Activated CD4-positive, alpha-beta memory T cell treated with anti-CD3 and anti-CD28 coated beads, Interleukin-2, amount 10 ng/mL, durations not matched to agents 7 days and 5 days (primary cell): ENCODE measurements at regions not wholly inside any gene's neighbourhood (a gene's known extent, or its start where the extent isn't known, plus 50 kb on each side); places are given as distances from the start of the nearest gene placed in this dataset.

Experiments used
- CTCF ChIA-PET: fragments of 350-600 bp; sonication (Branson Sonifier 250); formaldehyde crosslinking; loops from one replicate; lab custom pipeline; 2021; ENCODE audit warnings: antibody characterized with exemption, inconsistent platforms; lab: Charles Lee
- POLR2A ChIA-PET: fragments of 350-600 bp; sonication (Branson Sonifier 250); formaldehyde crosslinking; loops from one replicate; lab custom pipeline; 2021; ENCODE audit warnings: antibody characterized with exemption; lab: Charles Lee
- DNase-seq: peaks from one replicate; pipeline ENCODE4 v3.0.0-alpha.2; 2020
- H3K27ac Mint-ChIP-seq: one replicate; pipeline ENCODE4 v1.8.0; 2021; ENCODE audit warnings: mild to moderate bottlenecking, mixed read lengths
- H3K27me3 Mint-ChIP-seq: one replicate; pipeline ENCODE4 v1.8.0; 2021; ENCODE audit warnings: mixed read lengths
- H3K36me3 Mint-ChIP-seq: one replicate; pipeline ENCODE4 v1.8.0; 2021; ENCODE audit warnings: low read depth, mixed read lengths
- H3K4me1 Mint-ChIP-seq: one replicate; pipeline ENCODE4 v1.8.0; 2021; ENCODE audit warnings: mixed read lengths
- H3K4me3 Mint-ChIP-seq: one replicate; pipeline ENCODE4 v1.8.0; 2021; ENCODE audit warnings: mild to moderate bottlenecking, mixed read lengths
- H3K9me3 Mint-ChIP-seq: one replicate; pipeline ENCODE4 v1.8.0; 2021; ENCODE audit warnings: mixed read lengths

- H3K4me1 Mint-ChIP-seq = no peaks in the 10 kb centered on the region
- no peaks in the 10 kb centered on the region for H3K27me3 Mint-ChIP-seq
- no peak overlapping the region for H3K27ac Mint-ChIP-seq
- no peaks in the 10 kb centered on the region for H3K36me3 Mint-ChIP-seq
- no peak for DNase-seq
- ChIA-PET CTCF (no interaction called here), POLR2A (no interaction called here)
- H3K9me3 Mint-ChIP-seq = no peaks in the 10 kb centered on the region
- no peak overlapping the region for H3K4me3 Mint-ChIP-seq
Measured at GRCh38 chr13:53158201-53158600, 129.6 kb downstream of the OLFM4 start.

GRCh38 chr13:53159431-53159830 lies 130.8 kb downstream of the OLFM4 start:
- ChIA-PET POLR2A (no interaction called here), CTCF (no interaction called here)
- DNase-seq = no peak

GRCh38 chr13:53160211-53160610 lies 131.6 kb downstream of the OLFM4 start:
- ChIA-PET POLR2A (no interaction called here), CTCF (no interaction called here)
- H3K4me1 Mint-ChIP-seq = no peaks in the 10 kb centered on the region
- H3K27ac Mint-ChIP-seq = no peak overlapping the region
- no peaks in the 10 kb centered on the region for H3K9me3 Mint-ChIP-seq
- no peak overlapping the region for H3K4me3 Mint-ChIP-seq
- H3K36me3 Mint-ChIP-seq = no peaks in the 10 kb centered on the region
- H3K27me3 Mint-ChIP-seq = no peaks in the 10 kb centered on the region
- DNase-seq = no peak

More at GRCh38 chr13:53159431-53159830, 130.8 kb downstream of the OLFM4 start:
- Mint-ChIP-seq H3K27me3 (no peaks in the 10 kb centered on the region), H3K4me1 (no peaks in the 10 kb centered on the region), H3K4me3 (no peak overlapping the region), H3K27ac (no peak overlapping the region), H3K36me3 (no peaks in the 10 kb centered on the region), H3K9me3 (no peaks in the 10 kb centered on the region)

GRCh38 chr13:53161251-53161650 lies 132.6 kb downstream of the OLFM4 start:
- H3K4me1 Mint-ChIP-seq = no peaks in the 10 kb centered on the region
- ChIA-PET POLR2A (no interaction called here), CTCF (interaction anchor here (0.7 kb wide), 1 partner anchor 9 kb away, joined by 3 read pairs; no protein-coding TSS in a partner anchor)
- H3K4me3 Mint-ChIP-seq = no peak overlapping the region
- no peaks in the 10 kb centered on the region for H3K9me3 Mint-ChIP-seq
- no peaks in the 10 kb centered on the region for H3K36me3 Mint-ChIP-seq
- H3K27me3 Mint-ChIP-seq = no peaks in the 10 kb centered on the region
- H3K27ac Mint-ChIP-seq = no peak overlapping the region
- no peak for DNase-seq

GRCh38 chr13:53165261-53165660 lies 136.6 kb downstream of the OLFM4 start:
- Mint-ChIP-seq H3K27me3 (no peaks in the 10 kb centered on the region), H3K4me3 (no peak overlapping the region), H3K4me1 (no peaks in the 10 kb centered on the region), H3K36me3 (no peaks in the 10 kb centered on the region), H3K27ac (no peak overlapping the region), H3K9me3 (no peaks in the 10 kb centered on the region)
- no peak for DNase-seq
- CTCF ChIA-PET = interaction anchor here (0.9 kb wide), 1 partner anchor 13 kb away, joined by 4 read pairs; no protein-coding TSS in a partner anchor
- POLR2A ChIA-PET = no interaction called here

GRCh38 chr13:53167561-53167960 lies 138.9 kb downstream of the OLFM4 start:
- H3K27ac Mint-ChIP-seq = no peak overlapping the region
- no peak overlapping the region for H3K4me3 Mint-ChIP-seq
- no peaks in the 10 kb centered on the region for H3K36me3 Mint-ChIP-seq
- H3K27me3 Mint-ChIP-seq = no peaks in the 10 kb centered on the region
- no peaks in the 10 kb centered on the region for H3K4me1 Mint-ChIP-seq
- CTCF ChIA-PET = interaction anchor here (1.6 kb wide), 1 partner anchor 16 kb away, joined by 5 read pairs; no protein-coding TSS in a partner anchor
- POLR2A ChIA-PET = no interaction called here
- no peak for DNase-seq
- no peaks in the 10 kb centered on the region for H3K9me3 Mint-ChIP-seq

- no peak overlapping the region for H3K27ac Mint-ChIP-seq
- DNase-seq = no peak
- peaks cover 3% of the 10 kb centered on the region for H3K9me3 Mint-ChIP-seq
- no peaks in the 10 kb centered on the region for H3K4me1 Mint-ChIP-seq
- ChIA-PET CTCF (no interaction called here), POLR2A (no interaction called here)
- H3K36me3 Mint-ChIP-seq = no peaks in the 10 kb centered on the region
- no peak overlapping the region for H3K4me3 Mint-ChIP-seq
- no peaks in the 10 kb centered on the region for H3K27me3 Mint-ChIP-seq
Measured at GRCh38 chr13:53170910-53171309, 142.3 kb downstream of the OLFM4 start.

- CTCF ChIA-PET = no interaction called here
- Mint-ChIP-seq H3K36me3 (no peaks in the 10 kb centered on the region), H3K4me1 (no peaks in the 10 kb centered on the region), H3K27ac (no peak overlapping the region), H3K4me3 (no peak overlapping the region), H3K9me3 (peaks cover 3% of the 10 kb centered on the region), H3K27me3 (no peaks in the 10 kb centered on the region)
- POLR2A ChIA-PET = no interaction called here
- no peak for DNase-seq
Measured at GRCh38 chr13:53174545-53174944, 145.9 kb downstream of the OLFM4 start.

GRCh38 chr13:53180684-53181083 lies 152.1 kb downstream of the OLFM4 start:
- Mint-ChIP-seq H3K27ac (no peak overlapping the region), H3K36me3 (no peaks in the 10 kb centered on the region), H3K4me1 (no peaks in the 10 kb centered on the region), H3K27me3 (no peaks in the 10 kb centered on the region), H3K9me3 (no peaks in the 10 kb centered on the region), H3K4me3 (no peak overlapping the region)
- ChIA-PET CTCF (no interaction called here), POLR2A (no interaction called here)
- no peak for DNase-seq

GRCh38 chr13:53182724-53183123 lies 154.1 kb downstream of the OLFM4 start:
- POLR2A ChIA-PET = no interaction called here
- Mint-ChIP-seq H3K27ac (no peak overlapping the region), H3K36me3 (no peaks in the 10 kb centered on the region), H3K4me3 (no peak overlapping the region), H3K4me1 (no peaks in the 10 kb centered on the region), H3K27me3 (no peaks in the 10 kb centered on the region), H3K9me3 (no peaks in the 10 kb centered on the region)
- CTCF ChIA-PET = no interaction called here
- DNase-seq = no peak

- Mint-ChIP-seq H3K9me3 (no peaks in the 10 kb centered on the region), H3K27me3 (no peaks in the 10 kb centered on the region), H3K36me3 (no peaks in the 10 kb centered on the region), H3K27ac (no peak overlapping the region), H3K4me1 (no peaks in the 10 kb centered on the region), H3K4me3 (no peak overlapping the region)
- ChIA-PET CTCF (no interaction called here), POLR2A (no interaction called here)
- no peak for DNase-seq
Measured at GRCh38 chr13:53188120-53188519, 159.5 kb downstream of the OLFM4 start.

- ChIA-PET CTCF (no interaction called here), POLR2A (no interaction called here)
- H3K27ac Mint-ChIP-seq = no peak overlapping the region
- H3K36me3 Mint-ChIP-seq = no peaks in the 10 kb centered on the region
- H3K27me3 Mint-ChIP-seq = no peaks in the 10 kb centered on the region
- H3K9me3 Mint-ChIP-seq = no peaks in the 10 kb centered on the region
- no peak for DNase-seq
- no peaks in the 10 kb centered on the region for H3K4me1 Mint-ChIP-seq
- H3K4me3 Mint-ChIP-seq = no peak overlapping the region
Measured at GRCh38 chr13:53189162-53189561, 160.5 kb downstream of the OLFM4 start.

- POLR2A ChIA-PET = no interaction called here
- CTCF ChIA-PET = no interaction called here
- no peaks in the 10 kb centered on the region for H3K9me3 Mint-ChIP-seq
- no peaks in the 10 kb centered on the region for H3K27me3 Mint-ChIP-seq
- no peaks in the 10 kb centered on the region for H3K36me3 Mint-ChIP-seq
- no peak overlapping the region for H3K4me3 Mint-ChIP-seq
- no peak overlapping the region for H3K27ac Mint-ChIP-seq
- DNase-seq = no peak
- no peaks in the 10 kb centered on the region for H3K4me1 Mint-ChIP-seq
Measured at GRCh38 chr13:53191091-53191490, 162.5 kb downstream of the OLFM4 start.

- no peaks in the 10 kb centered on the region for H3K27me3 Mint-ChIP-seq
- no peaks in the 10 kb centered on the region for H3K4me1 Mint-ChIP-seq
- no peak for DNase-seq
- ChIA-PET CTCF (interaction anchor here (0.8 kb wide), 1 partner anchor 230 kb away, joined by 3 read pairs; no protein-coding TSS in a partner anchor), POLR2A (no interaction called here)
- no peaks in the 10 kb centered on the region for H3K9me3 Mint-ChIP-seq
- no peak overlapping the region for H3K4me3 Mint-ChIP-seq
- no peak overlapping the region for H3K27ac Mint-ChIP-seq
- no peaks in the 10 kb centered on the region for H3K36me3 Mint-ChIP-seq
Measured at GRCh38 chr13:53197424-53197823, 168.8 kb downstream of the OLFM4 start.
